PFSK-1 (cell line): ENCODE measurements at regions not wholly inside any gene's neighbourhood (a gene's known extent, or its start where the extent isn't known, plus 50 kb on each side); places are given as distances from the start of the nearest gene placed in this dataset.

Experiments used
- POLR2AphosphoS5 ChIP-seq: IDR thresholded peaks from 2 replicates; pipeline ENCODE4 v1.6.1; 2012; ENCODE audit warnings: low read depth, mild to moderate bottlenecking, control low read depth, low read length, moderate library complexity
- REST ChIP-seq, 2 experiments: IDR thresholded peaks; 2 replicates each; pipeline versions ENCODE4 v1.6.1 to v1.8.0; 2011 to 2012; ENCODE audit warnings: low read depth in 2 of 2, low read length in 2 of 2, control low read depth in 1 of 2, inconsistent platforms in 1 of 2, mild to moderate bottlenecking in 1 of 2, moderate library complexity in 1 of 2; ENCODE audit not compliant: insufficient read depth in 1 of 2

GRCh38 chr9:99614341-99614740 is 207.3 kb upstream of the NR4A3 start:
- TF ChIP-seq REST (IDR thresholded peaks at IDR 0.05; ENCODE audit: insufficient read depth in 1 of 2, low read depth in 2 of 2, low read length in 2 of 2) (no peak), POLR2AphosphoS5 (no peak)
